ENCODE measurements at regions not wholly inside any gene's neighbourhood (a gene's known extent, or its start where the extent isn't known, plus 50 kb on each side); places are given as distances from the start of the nearest gene placed in this dataset.

DNA sequence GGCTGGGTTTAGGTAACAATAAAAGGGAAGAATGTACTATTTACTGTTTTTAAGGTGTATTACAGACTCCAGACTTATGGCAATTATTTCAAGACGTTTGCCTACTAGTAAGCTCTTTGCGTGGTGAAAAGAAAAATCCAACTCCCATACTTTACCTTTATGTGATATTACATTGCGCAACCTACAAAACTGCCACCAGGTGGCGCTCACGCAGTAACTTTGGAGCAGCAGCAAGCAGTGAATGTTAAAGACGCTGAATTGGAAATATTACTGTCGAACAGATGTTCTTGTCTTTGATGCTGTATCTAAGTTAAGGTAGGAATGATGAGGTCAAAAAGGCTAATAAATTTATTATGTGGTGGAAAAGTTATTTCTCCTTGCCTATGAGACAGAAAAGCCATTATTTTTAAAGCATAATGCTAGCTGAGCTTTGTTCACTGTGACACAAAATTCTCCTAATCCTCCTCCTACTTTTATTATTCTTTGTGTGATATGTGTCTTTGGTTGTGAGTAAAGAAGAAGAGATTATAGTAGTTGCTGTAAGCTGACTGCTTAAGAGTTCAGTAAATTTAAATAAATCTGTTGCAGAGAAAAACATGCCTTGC, 1099.8 kb upstream of the TENM3 start:
- Histone ChIP-seq H3K36me3 (replicated peaks; ENCODE audit: control insufficient read depth, insufficient read depth, low read length) (no peaks in the 10 kb centered on the region), H3K4me3 (ENCODE audit: insufficient read depth, low read depth, low read length) (no peak overlapping the region), H3K27me3 (ENCODE audit: control insufficient read depth, insufficient read depth, low read length) (no peaks in the 10 kb centered on the region)
- DNase-seq: peak; percentile 30

DNA sequence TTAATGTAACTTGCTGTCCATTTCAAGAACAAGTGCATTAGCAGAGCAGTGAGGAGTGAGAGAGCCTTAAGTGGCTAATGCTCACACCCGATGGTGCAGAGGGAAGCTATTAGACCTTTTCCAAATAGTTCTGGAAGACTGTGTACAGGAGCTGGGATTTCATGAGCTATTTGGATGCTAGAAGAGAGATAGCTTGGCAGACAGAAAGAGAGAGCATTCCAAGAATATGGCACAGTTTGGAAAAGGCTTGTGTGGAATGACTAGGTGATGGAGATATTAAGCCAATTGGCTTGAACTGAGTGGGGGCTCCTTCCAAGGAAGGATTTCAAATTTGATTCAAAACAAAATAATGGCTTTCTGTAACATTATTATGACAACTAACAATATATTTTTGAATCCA, 1097.2 kb upstream of the TENM3 start:
- Histone ChIP-seq H3K4me3 (ENCODE audit: insufficient read depth, low read depth, low read length) (no peak overlapping the region), H3K36me3 (replicated peaks; ENCODE audit: control insufficient read depth, insufficient read depth, low read length) (no peaks in the 10 kb centered on the region), H3K27me3 (ENCODE audit: control insufficient read depth, insufficient read depth, low read length) (no peaks in the 10 kb centered on the region)
- DNase-seq: no peak

DNA sequence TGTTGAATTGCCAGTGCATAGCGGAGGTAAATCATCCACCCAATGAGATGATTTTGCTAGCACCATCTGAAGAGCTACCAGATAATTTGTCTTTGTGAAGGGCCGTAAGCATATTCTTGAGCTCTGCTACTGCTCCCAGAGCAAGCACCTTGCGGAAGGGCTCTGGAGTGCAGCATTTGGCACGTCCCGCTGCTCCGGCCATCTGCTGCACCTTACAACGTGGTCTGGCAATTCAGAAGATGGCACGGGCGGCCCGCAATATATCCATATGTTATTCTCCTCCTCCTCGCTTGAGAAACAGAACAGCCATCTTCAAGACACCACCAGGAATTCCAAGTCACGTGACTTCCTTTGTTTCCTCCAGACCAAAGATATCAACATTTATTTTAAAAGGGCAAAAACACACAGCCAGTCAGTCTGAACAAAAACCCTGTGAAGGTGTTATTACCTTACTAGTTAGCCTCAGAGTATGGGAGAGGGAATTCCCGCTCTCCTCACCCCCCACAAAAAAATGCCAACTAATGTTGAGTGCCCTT, 1095.7 kb upstream of the TENM3 start:
- no peaks in the 10 kb centered on the region for H3K27me3 ChIP-seq (ENCODE audit: control insufficient read depth, insufficient read depth, low read length)

DNA sequence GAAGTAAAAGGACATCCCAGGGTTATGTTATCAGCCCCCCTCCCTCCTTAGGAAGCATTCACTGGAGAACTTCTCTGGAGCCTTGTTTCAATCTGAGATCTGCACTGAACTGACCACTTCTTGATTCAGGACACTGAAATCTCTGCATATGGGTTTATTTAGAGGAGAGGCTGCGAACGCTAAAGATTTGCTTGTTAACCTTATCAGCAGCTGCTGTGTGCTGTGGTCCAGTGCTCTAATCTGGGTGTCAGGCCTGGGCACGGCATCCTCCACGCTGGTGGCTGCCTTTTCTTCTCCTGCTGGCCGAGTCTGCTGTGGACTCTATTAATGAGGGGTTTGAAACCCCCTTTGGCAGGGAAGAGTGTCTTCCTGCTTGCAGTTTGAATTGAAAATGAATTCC, 1094.7 kb upstream of the TENM3 start:
- no peak for DNase-seq
- Histone ChIP-seq H3K36me3 (replicated peaks; ENCODE audit: control insufficient read depth, insufficient read depth, low read length) (no peaks in the 10 kb centered on the region), H3K4me3 (ENCODE audit: insufficient read depth, low read depth, low read length) (no peak overlapping the region), H3K27me3 (ENCODE audit: control insufficient read depth, insufficient read depth, low read length) (no peaks in the 10 kb centered on the region)

More for the DNA sequence above, 1095.7 kb upstream of the TENM3 start:
- H3K36me3 ChIP-seq (replicated peaks; ENCODE audit: control insufficient read depth, insufficient read depth, low read length): no peaks in the 10 kb centered on the region
- DNase-seq: no peak
- H3K4me3 ChIP-seq (ENCODE audit: insufficient read depth, low read depth, low read length): no peak overlapping the region

DNA sequence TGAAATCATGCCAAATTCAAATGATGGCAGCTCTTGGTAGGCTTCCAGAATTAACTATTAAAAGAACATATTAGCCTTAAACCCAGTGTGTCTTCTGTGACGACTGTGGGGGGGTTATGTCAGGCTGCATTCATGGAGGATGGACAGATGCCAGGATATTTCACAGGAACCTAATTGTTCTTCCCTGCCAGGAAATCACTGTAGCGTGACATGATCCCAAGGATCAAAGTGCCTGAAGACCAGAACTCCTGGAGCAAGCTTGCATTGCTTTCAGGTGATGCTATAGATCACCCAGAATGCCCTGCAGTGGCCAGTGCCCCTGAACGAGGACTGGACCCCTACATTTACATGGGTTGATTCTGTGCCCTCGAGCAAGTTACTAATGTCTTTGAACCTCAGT, 1093.0 kb upstream of the TENM3 start:
- Histone ChIP-seq H3K4me3 (ENCODE audit: insufficient read depth, low read depth, low read length) (no peak overlapping the region), H3K36me3 (replicated peaks; ENCODE audit: control insufficient read depth, insufficient read depth, low read length) (no peaks in the 10 kb centered on the region), H3K27me3 (ENCODE audit: control insufficient read depth, insufficient read depth, low read length) (no peaks in the 10 kb centered on the region)
- DNase-seq: no peak

DNA sequence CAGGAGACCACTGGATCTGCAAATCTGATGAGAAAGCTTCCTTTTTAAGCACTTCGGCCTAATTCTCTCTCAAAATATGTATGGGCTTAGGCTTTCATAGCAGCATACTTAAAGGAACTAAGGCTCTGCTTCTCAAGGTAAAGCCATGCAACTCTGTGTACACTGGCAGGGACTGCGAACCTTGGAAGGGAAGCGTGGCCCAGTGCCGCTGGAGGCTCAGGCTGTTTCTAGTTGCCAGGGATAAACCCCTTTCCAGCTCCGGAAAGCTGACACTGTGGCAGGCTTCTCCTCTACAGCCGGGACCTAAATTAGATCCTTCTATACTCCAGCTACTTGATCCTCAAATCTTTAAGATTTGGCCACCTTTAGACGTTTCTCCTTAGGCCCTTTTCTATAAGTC, 1091.3 kb upstream of the TENM3 start:
- no peak for DNase-seq
- no peaks in the 10 kb centered on the region for H3K27me3 ChIP-seq (ENCODE audit: control insufficient read depth, insufficient read depth, low read length)
- H3K4me3 ChIP-seq (ENCODE audit: insufficient read depth, low read depth, low read length): no peak overlapping the region
- H3K36me3 ChIP-seq (replicated peaks; ENCODE audit: control insufficient read depth, insufficient read depth, low read length): no peaks in the 10 kb centered on the region

DNA sequence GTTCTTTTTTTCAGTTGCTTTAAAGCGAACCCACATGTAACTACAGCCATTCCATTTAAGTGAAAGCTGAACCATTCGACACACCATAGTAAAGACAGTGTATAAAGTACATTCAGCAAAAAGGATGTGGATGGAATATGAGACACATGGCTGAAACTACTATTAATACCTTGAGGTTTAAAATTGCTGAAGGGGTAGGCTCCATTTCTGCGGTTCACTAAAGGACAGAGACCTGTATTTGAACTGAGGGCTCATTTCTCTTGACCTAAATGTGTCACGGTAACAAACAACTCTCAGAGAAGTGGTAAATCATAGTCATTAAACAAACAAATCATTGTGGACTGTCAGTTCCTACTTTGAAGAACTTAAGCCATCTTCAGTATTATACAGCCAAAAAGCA, 1085.6 kb upstream of the TENM3 start:
- H3K36me3 ChIP-seq (replicated peaks; ENCODE audit: control insufficient read depth, insufficient read depth, low read length): no peaks in the 10 kb centered on the region
- H3K4me3 ChIP-seq (ENCODE audit: insufficient read depth, low read depth, low read length): no peak overlapping the region
- no peak for DNase-seq
- no peaks in the 10 kb centered on the region for H3K27me3 ChIP-seq (ENCODE audit: control insufficient read depth, insufficient read depth, low read length)

DNA sequence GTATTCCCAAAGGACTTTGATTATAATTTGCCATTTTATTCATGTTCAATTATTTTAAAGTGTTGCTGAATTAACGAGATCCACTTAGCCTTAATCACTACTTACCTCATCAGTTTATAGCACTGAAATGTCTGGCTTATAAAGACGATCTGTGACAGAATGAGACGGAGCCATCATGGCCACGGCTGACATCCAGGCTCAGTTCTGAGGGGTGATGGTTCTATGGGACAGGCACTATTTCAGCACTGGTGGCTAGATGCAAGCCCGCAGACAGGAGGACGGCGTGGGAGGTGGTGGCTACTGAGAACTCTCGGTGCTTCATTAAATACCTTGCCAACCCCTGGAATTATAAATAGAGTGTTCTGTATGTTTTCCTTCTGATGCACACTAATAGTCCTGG, 1084.2 kb upstream of the TENM3 start:
- Histone ChIP-seq H3K36me3 (replicated peaks; ENCODE audit: control insufficient read depth, insufficient read depth, low read length) (no peaks in the 10 kb centered on the region), H3K27me3 (ENCODE audit: control insufficient read depth, insufficient read depth, low read length) (no peaks in the 10 kb centered on the region), H3K4me3 (ENCODE audit: insufficient read depth, low read depth, low read length) (no peak overlapping the region)
- no peak for DNase-seq

DNA sequence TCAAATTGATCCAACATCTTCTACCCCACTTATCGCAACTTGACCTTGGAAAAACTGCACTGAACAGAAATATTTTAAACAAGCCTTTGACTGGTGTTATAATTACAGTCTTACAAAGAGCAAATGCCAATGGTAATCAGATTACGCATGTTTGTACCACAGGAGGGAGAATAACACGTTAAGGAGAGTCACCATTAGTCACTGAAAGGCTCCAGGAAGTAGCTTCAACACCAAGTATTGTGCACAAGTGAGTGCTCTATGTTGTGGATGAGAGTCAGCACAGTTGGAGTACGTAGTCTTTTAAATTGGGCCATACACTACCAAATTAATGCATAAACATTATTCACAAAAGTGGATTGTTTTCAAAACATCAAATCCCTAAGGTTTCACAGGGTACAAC, 1081.5 kb upstream of the TENM3 start:
- no peak overlapping the region for H3K4me3 ChIP-seq (ENCODE audit: insufficient read depth, low read depth, low read length)
- no peaks in the 10 kb centered on the region for H3K36me3 ChIP-seq (replicated peaks; ENCODE audit: control insufficient read depth, insufficient read depth, low read length)
- no peak for DNase-seq
- H3K27me3 ChIP-seq (ENCODE audit: control insufficient read depth, insufficient read depth, low read length): peaks cover 13% of the 10 kb centered on the region

DNA sequence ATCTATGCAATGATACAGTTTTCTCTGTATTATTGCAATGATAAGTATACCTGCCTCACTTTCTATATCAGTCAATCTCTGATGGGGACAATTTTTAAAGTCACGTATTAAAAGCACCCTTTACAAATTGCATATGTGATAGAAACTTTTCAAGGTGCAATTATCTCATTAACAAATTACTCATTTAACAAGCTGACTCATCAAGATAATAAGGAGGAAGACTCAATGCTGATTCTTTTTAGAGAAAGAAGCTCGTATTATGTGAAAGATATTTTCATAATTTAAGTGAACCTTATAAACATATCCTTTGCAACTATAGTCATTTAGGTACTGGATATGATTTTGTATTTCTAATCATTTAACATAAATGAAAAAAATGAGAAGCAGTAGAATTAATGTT, 1080.9 kb upstream of the TENM3 start:
- Histone ChIP-seq H3K27me3 (ENCODE audit: control insufficient read depth, insufficient read depth, low read length) (peaks cover 13% of the 10 kb centered on the region), H3K4me3 (ENCODE audit: insufficient read depth, low read depth, low read length) (no peak overlapping the region)

DNA sequence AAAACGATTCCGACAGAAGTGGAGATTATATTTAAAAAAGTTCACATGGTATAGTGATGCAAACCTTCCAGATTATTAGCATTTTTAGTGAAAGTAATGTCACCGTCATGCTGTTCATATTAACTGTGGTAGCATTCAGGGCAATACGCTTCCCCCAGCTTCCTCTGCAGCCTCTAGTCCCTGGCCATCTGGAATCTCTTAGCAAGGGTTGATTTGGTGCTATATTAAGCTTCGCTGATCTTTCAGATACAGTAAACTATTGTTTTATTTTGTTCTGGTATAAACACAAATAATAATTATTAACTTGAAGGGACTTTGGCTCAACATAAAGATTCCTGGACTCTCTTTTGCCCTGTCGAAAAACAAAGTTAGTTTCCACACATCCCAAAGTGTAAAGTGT, 1080.5 kb upstream of the TENM3 start:
- no peaks in the 10 kb centered on the region for H3K36me3 ChIP-seq (replicated peaks; ENCODE audit: control insufficient read depth, insufficient read depth, low read length)
- peaks cover 16% of the 10 kb centered on the region for H3K27me3 ChIP-seq (ENCODE audit: control insufficient read depth, insufficient read depth, low read length)
- DNase-seq: no peak
- H3K4me3 ChIP-seq (ENCODE audit: insufficient read depth, low read depth, low read length): no peak overlapping the region

More for the DNA sequence above, 1080.9 kb upstream of the TENM3 start:
- no peak for DNase-seq
- H3K36me3 ChIP-seq (replicated peaks; ENCODE audit: control insufficient read depth, insufficient read depth, low read length): no peaks in the 10 kb centered on the region

DNA sequence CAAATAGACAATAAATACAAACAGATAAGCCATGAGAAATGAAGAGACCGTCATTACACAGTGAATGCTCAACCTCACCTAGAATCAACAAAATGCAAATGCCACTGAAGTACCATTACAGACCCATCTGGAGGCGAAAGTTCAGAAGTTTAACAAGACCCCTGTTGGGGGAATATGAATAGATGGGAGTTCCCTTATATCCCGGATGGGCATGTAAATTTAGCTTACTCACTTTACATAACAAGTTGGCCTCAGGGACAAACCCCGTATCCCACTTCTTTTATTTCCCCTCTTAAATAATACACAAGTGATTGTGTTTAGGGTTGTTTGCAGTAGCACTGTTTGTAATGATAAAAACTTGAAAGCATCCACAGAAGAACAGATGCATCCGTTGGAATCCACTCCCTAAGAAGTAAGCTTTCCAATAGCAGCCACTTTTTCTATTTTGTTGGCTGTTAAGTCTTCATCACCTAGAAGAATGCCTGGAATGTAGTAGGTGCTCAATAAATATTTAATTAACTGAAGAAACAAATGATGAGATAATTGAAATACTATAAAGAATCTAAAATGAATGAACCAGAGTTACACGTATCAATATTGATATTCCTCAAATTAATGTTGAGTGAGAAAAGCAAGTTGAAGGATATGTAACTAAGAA, 1076.3 kb upstream of the TENM3 start:
- Histone ChIP-seq H3K27me3 (ENCODE audit: control insufficient read depth, insufficient read depth, low read length) (peaks cover 19% of the 10 kb centered on the region), H3K4me3 (ENCODE audit: insufficient read depth, low read depth, low read length) (no peak overlapping the region), H3K36me3 (replicated peaks; ENCODE audit: control insufficient read depth, insufficient read depth, low read length) (no peaks in the 10 kb centered on the region)
- DNase-seq: peak; percentile 54

DNA sequence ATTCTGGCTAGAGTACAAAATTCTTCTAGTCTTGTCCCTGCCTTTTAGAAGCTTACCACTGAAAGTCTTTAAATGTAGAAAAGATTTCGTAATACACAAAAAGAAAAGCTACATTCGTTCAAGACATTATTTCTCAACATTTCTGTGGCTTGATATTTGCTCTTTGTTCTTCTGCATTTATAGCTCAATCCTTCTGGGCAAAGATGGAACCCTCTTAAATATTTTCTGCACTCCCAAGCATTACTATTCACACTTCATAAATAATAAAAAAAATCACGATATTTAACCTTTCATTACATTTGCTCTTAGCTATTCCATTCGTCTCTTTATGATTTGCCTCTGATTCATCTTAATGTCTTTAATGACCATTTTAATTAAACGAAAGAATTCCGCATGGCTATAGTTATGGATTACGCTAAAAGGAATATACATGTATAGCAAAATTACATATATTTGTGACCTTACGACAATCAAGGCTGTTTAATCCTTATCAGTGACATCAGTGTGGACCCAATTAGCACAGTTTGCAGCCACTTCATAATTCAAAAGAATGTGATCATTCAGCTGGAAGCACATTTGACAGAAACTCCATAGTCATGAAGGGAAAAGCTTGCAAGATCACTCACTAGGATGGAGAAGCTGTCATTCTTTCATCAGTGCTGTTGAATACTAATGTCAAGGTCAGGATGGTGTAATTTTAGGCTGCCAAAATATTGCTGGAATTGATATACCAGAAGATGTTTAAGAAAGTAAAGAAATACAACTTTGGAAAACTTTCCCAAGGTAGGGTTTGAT, 1075.0 kb upstream of the TENM3 start:
- Histone ChIP-seq H3K27me3 (ENCODE audit: control insufficient read depth, insufficient read depth, low read length) (peaks cover 19% of the 10 kb centered on the region), H3K4me3 (ENCODE audit: insufficient read depth, low read depth, low read length) (no peak overlapping the region), H3K36me3 (replicated peaks; ENCODE audit: control insufficient read depth, insufficient read depth, low read length) (no peaks in the 10 kb centered on the region)
- no peak for DNase-seq

DNA sequence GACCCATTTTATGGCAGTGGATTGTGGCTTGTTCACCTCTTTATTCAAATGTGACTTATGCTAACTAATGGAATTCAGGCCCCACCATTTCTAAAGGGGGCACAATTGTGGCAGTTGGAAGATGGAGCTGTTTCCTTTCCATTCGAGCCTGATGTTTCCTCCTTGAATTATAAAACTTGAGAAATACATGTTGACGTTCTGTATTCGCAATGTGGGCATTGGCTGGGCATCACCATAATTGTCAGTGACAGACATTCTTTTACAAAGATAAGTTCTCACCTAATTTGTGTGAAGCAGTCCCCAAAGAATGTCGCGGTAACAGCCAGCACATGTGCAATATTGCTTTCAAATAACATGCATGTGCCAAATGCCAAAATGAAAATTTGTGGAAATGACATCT, 1070.2 kb upstream of the TENM3 start:
- Histone ChIP-seq H3K27me3 (ENCODE audit: control insufficient read depth, insufficient read depth, low read length) (no peaks in the 10 kb centered on the region; the same call in 1 of the 2 replicates), H3K36me3 (replicated peaks; ENCODE audit: control insufficient read depth, insufficient read depth, low read length) (no peaks in the 10 kb centered on the region), H3K4me3 (ENCODE audit: insufficient read depth, low read depth, low read length) (no peak overlapping the region)
- no peak for DNase-seq

DNA sequence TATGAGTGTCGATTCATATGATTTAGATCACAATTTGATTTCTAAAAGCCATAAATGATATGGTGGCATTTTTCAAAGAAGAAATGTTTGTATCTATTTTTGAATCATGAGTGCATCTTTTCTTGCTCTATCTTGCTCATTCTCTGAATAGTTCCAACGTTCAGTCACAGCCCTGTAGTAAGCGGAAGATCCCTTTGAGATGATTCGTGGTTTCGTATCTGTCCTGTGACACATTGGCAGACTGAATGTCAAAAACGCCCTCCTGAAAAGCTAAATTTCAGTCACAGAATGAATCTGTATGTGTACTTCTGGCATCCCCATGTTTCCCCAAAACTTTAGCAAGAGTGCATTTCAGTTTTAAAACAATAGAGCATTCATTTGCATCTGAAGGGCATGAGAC, 1066.9 kb upstream of the TENM3 start:
- no peaks in the 10 kb centered on the region for H3K36me3 ChIP-seq (replicated peaks; ENCODE audit: control insufficient read depth, insufficient read depth, low read length)

More for the DNA sequence above, 1066.9 kb upstream of the TENM3 start:
- Histone ChIP-seq H3K27me3 (ENCODE audit: control insufficient read depth, insufficient read depth, low read length) (no peaks in the 10 kb centered on the region), H3K4me3 (ENCODE audit: insufficient read depth, low read depth, low read length) (no peak overlapping the region)
- no peak for DNase-seq

Measured in H7 (cell line).